Activated naive CD8-positive, alpha-beta T cell treated with anti-CD3 and anti-CD28 coated beads, Interleukin-2, amount 10 ng/mL, durations not matched to agents 7 days and 5 days (primary cell): ENCODE measurements at regions not wholly inside any gene's neighbourhood (a gene's known extent, or its start where the extent isn't known, plus 50 kb on each side); places are given as distances from the start of the nearest gene placed in this dataset.

Source experiments
- ATAC-seq: fragments of 150-1000 bp; cut with Tn5 transposase; one replicate; pipeline ENCODE4 v1.10.0; 2021; ENCODE audit warnings: low read depth, moderate library complexity
- POLR2A ChIA-PET: fragments of 350-600 bp; sonication (Branson Sonifier 250); formaldehyde crosslinking; loops from one replicate; lab custom pipeline; 2021; ENCODE audit warnings: antibody characterized with exemption; lab: Charles Lee
- DNase-seq: peaks from one replicate; pipeline ENCODE4 v3.0.0; 2021
- H3K27ac Mint-ChIP-seq: one replicate; pipeline ENCODE4 v1.8.0; 2022; ENCODE audit warnings: mild to moderate bottlenecking, mixed read lengths
- H3K27me3 Mint-ChIP-seq: one replicate; pipeline ENCODE4 v1.8.0; 2022; ENCODE audit warnings: mild to moderate bottlenecking, moderate library complexity, mixed read lengths
- H3K36me3 Mint-ChIP-seq: one replicate; pipeline ENCODE4 v1.8.0; 2021; ENCODE audit warnings: mild to moderate bottlenecking, mixed read lengths
- H3K4me1 Mint-ChIP-seq: one replicate; pipeline ENCODE4 v1.8.0; 2021; ENCODE audit warnings: mixed read lengths
- H3K4me3 Mint-ChIP-seq: one replicate; pipeline ENCODE4 v1.8.0; 2022; ENCODE audit warnings: mild to moderate bottlenecking, moderate library complexity, mixed read lengths
- H3K9me3 Mint-ChIP-seq: one replicate; pipeline ENCODE4 v1.8.0; 2021; ENCODE audit warnings: mixed read lengths

GRCh38 chr2:66895206-66895605 lies 460.3 kb downstream of the MEIS1 start:
- ATAC-seq (no peak), DNase-seq (no peak)
- Mint-ChIP-seq H3K27me3 (no peaks in the 10 kb centered on the region), H3K36me3 (no peaks in the 10 kb centered on the region), H3K4me3 (no peak overlapping the region), H3K9me3 (no peaks in the 10 kb centered on the region), H3K4me1 (no peaks in the 10 kb centered on the region), H3K27ac (no peak overlapping the region)
- POLR2A ChIA-PET, result no interaction called here

GRCh38 chr2:66896131-66896530 lies 461.2 kb downstream of the MEIS1 start:
- Mint-ChIP-seq H3K4me3 (no peak overlapping the region), H3K9me3 (no peaks in the 10 kb centered on the region), H3K27me3 (no peaks in the 10 kb centered on the region), H3K4me1 (no peaks in the 10 kb centered on the region), H3K36me3 (no peaks in the 10 kb centered on the region), H3K27ac (no peak overlapping the region)
- DNase-seq (no peak), ATAC-seq (no peak)
- POLR2A ChIA-PET, result no interaction called here

GRCh38 chr2:66897181-66897580 lies 462.3 kb downstream of the MEIS1 start:
- H3K36me3 Mint-ChIP-seq, result no peaks in the 10 kb centered on the region

GRCh38 chr2:66897691-66898150 lies 462.8 kb downstream of the MEIS1 start:
- no peaks in the 10 kb centered on the region for H3K9me3 Mint-ChIP-seq
- H3K4me3 Mint-ChIP-seq, result no peak overlapping the region
- DNase-seq, result no peak
- H3K27ac Mint-ChIP-seq, result no peak overlapping the region
- H3K36me3 Mint-ChIP-seq, result no peaks in the 10 kb centered on the region
- POLR2A ChIA-PET, result no interaction called here
- no peaks in the 10 kb centered on the region for H3K4me1 Mint-ChIP-seq
- H3K27me3 Mint-ChIP-seq, result no peaks in the 10 kb centered on the region
- ATAC-seq, result no peak

More at GRCh38 chr2:66897181-66897580, 462.3 kb downstream of the MEIS1 start:
- DNase-seq (no peak), ATAC-seq (no peak)
- H3K4me3 Mint-ChIP-seq, result no peak overlapping the region
- POLR2A ChIA-PET, result no interaction called here
- H3K4me1 Mint-ChIP-seq, result no peaks in the 10 kb centered on the region
- no peaks in the 10 kb centered on the region for H3K27me3 Mint-ChIP-seq
- H3K27ac Mint-ChIP-seq, result no peak overlapping the region
- no peaks in the 10 kb centered on the region for H3K9me3 Mint-ChIP-seq

- Mint-ChIP-seq H3K4me3 (no peak overlapping the region), H3K27me3 (no peaks in the 10 kb centered on the region), H3K4me1 (no peaks in the 10 kb centered on the region), H3K9me3 (no peaks in the 10 kb centered on the region), H3K36me3 (no peaks in the 10 kb centered on the region), H3K27ac (no peak overlapping the region)
- DNase-seq (no peak), ATAC-seq (no peak)
- POLR2A ChIA-PET, result no interaction called here
Measured at GRCh38 chr2:66899109-66899508, 464.2 kb downstream of the MEIS1 start.

GRCh38 chr2:66899648-66900047 lies 464.7 kb downstream of the MEIS1 start:
- no peaks in the 10 kb centered on the region for H3K27me3 Mint-ChIP-seq
- no peak for ATAC-seq
- no peak for DNase-seq
- H3K4me3 Mint-ChIP-seq, result no peak overlapping the region
- no peaks in the 10 kb centered on the region for H3K36me3 Mint-ChIP-seq
- no peak overlapping the region for H3K27ac Mint-ChIP-seq
- POLR2A ChIA-PET, result no interaction called here
- no peaks in the 10 kb centered on the region for H3K4me1 Mint-ChIP-seq
- H3K9me3 Mint-ChIP-seq, result no peaks in the 10 kb centered on the region

GRCh38 chr2:66901344-66901743 lies 466.4 kb downstream of the MEIS1 start:
- H3K27ac Mint-ChIP-seq, result no peak overlapping the region
- DNase-seq, result no peak
- no peak for ATAC-seq
- no peaks in the 10 kb centered on the region for H3K27me3 Mint-ChIP-seq
- H3K36me3 Mint-ChIP-seq, result no peaks in the 10 kb centered on the region
- POLR2A ChIA-PET, result no interaction called here
- H3K4me3 Mint-ChIP-seq, result no peak overlapping the region
- H3K4me1 Mint-ChIP-seq, result no peaks in the 10 kb centered on the region
- H3K9me3 Mint-ChIP-seq, result no peaks in the 10 kb centered on the region

- POLR2A ChIA-PET, result no interaction called here
- Mint-ChIP-seq H3K27ac (no peak overlapping the region), H3K4me1 (no peaks in the 10 kb centered on the region), H3K4me3 (no peak overlapping the region), H3K9me3 (no peaks in the 10 kb centered on the region), H3K27me3 (no peaks in the 10 kb centered on the region), H3K36me3 (no peaks in the 10 kb centered on the region)
- no peak for DNase-seq
- no peak for ATAC-seq
Measured at GRCh38 chr2:66903183-66903582, 468.3 kb downstream of the MEIS1 start.

- Mint-ChIP-seq H3K27ac (no peak overlapping the region), H3K4me3 (no peak overlapping the region), H3K9me3 (no peaks in the 10 kb centered on the region), H3K36me3 (no peaks in the 10 kb centered on the region), H3K27me3 (no peaks in the 10 kb centered on the region), H3K4me1 (no peaks in the 10 kb centered on the region)
- ATAC-seq (no peak), DNase-seq (no peak)
- POLR2A ChIA-PET, result no interaction called here
Measured at GRCh38 chr2:66903745-66904465, 469.0 kb downstream of the MEIS1 start.

- no peak for DNase-seq
- H3K4me1 Mint-ChIP-seq, result no peaks in the 10 kb centered on the region
- H3K27me3 Mint-ChIP-seq, result no peaks in the 10 kb centered on the region
- POLR2A ChIA-PET, result no interaction called here
- H3K27ac Mint-ChIP-seq, result no peak overlapping the region
- ATAC-seq, result no peak
- H3K36me3 Mint-ChIP-seq, result no peaks in the 10 kb centered on the region
- no peaks in the 10 kb centered on the region for H3K9me3 Mint-ChIP-seq
- H3K4me3 Mint-ChIP-seq, result no peak overlapping the region
Measured at GRCh38 chr2:66915237-66915636, 480.3 kb downstream of the MEIS1 start.

- no peak for DNase-seq
- H3K4me3 Mint-ChIP-seq, result no peak overlapping the region
- H3K36me3 Mint-ChIP-seq, result no peaks in the 10 kb centered on the region
- ATAC-seq, result no peak
- POLR2A ChIA-PET, result no interaction called here
- H3K9me3 Mint-ChIP-seq, result peaks cover 1% of the 10 kb centered on the region
- no peak overlapping the region for H3K27ac Mint-ChIP-seq
- H3K27me3 Mint-ChIP-seq, result no peaks in the 10 kb centered on the region
- no peaks in the 10 kb centered on the region for H3K4me1 Mint-ChIP-seq
Measured at GRCh38 chr2:66919286-66919685, 477.8 kb upstream of the ETAA1 start.

- H3K27ac Mint-ChIP-seq, result no peak overlapping the region
- no peaks in the 10 kb centered on the region for H3K36me3 Mint-ChIP-seq
- no peak for DNase-seq
- ATAC-seq, result no peak
- H3K4me1 Mint-ChIP-seq, result no peaks in the 10 kb centered on the region
- H3K4me3 Mint-ChIP-seq, result no peak overlapping the region
- POLR2A ChIA-PET, result no interaction called here
- H3K9me3 Mint-ChIP-seq, result peaks cover 1% of the 10 kb centered on the region
- H3K27me3 Mint-ChIP-seq, result no peaks in the 10 kb centered on the region
Measured at GRCh38 chr2:66920415-66920814, 476.7 kb upstream of the ETAA1 start.

- Mint-ChIP-seq H3K36me3 (no peaks in the 10 kb centered on the region), H3K27me3 (no peaks in the 10 kb centered on the region), H3K27ac (no peak overlapping the region), H3K4me1 (no peaks in the 10 kb centered on the region), H3K9me3 (peaks cover 1% of the 10 kb centered on the region), H3K4me3 (no peak overlapping the region)
- POLR2A ChIA-PET, result no interaction called here
- no peak for DNase-seq
- ATAC-seq, result no peak
Measured at GRCh38 chr2:66925128-66925527, 472.0 kb upstream of the ETAA1 start.

GRCh38 chr2:66926594-66927112 lies 470.5 kb upstream of the ETAA1 start:
- H3K36me3 Mint-ChIP-seq, result no peaks in the 10 kb centered on the region
- DNase-seq, result no peak
- H3K9me3 Mint-ChIP-seq, result peaks cover under 1% of the 10 kb centered on the region
- H3K27me3 Mint-ChIP-seq, result no peaks in the 10 kb centered on the region
- POLR2A ChIA-PET, result no interaction called here
- no peak overlapping the region for H3K27ac Mint-ChIP-seq
- no peaks in the 10 kb centered on the region for H3K4me1 Mint-ChIP-seq
- no peak overlapping the region for H3K4me3 Mint-ChIP-seq
- no peak for ATAC-seq
